Gastrocnemius medialis (tissue), 4 donors: ENCODE measurements at regions not wholly inside any gene's neighbourhood (a gene's known extent, or its start where the extent isn't known, plus 50 kb on each side); places are given as distances from the start of the nearest gene placed in this dataset.
"Not testable (repeated sequence)": the region's sequence is repeated elsewhere in the genome, so short reads cannot be mapped to it uniquely, and the experiment has no call there.

Experiments
- ATAC-seq, 2 donors: fragments of 150-250 bp; one replicate each; pipeline ENCODE4 v1.9.1; 2016
- DNase-seq, 2 donors: peaks; one replicate each; pipeline ENCODE4 v3.0.0-alpha.2; 2019
- H3K27ac ChIP-seq, 4 donors: fragments of 200-600 bp; sonication (generic); 1 replicate in 1 of 4; 2 replicates in 3 of 4; pipeline ENCODE4 v1.5.1; 2016 to 2018; ENCODE audit warnings: mild to moderate bottlenecking in 2 of 4, moderate library complexity in 1 of 4
- H3K27me3 ChIP-seq, 3 donors: fragments of 200-600 bp; sonication (generic) in 2 of 3; 1 replicate in 1 of 3; 2 replicates in 2 of 3; pipeline versions ENCODE4 v1.5.1 to v1.6.0; 2016 to 2019; ENCODE audit warnings: mild to moderate bottlenecking in 1 of 3, moderate library complexity in 1 of 3
- H3K36me3 ChIP-seq, 2 donors: fragments of 200-600 bp; sonication (generic) in 1 of 2; one replicate each; pipeline ENCODE4 v1.5.1; 2017 to 2018
- H3K4me1 ChIP-seq, 2 donors: fragments of 200-600 bp; sonication (generic) in 1 of 2; one replicate each; pipeline ENCODE4 v1.5.1; 2016 to 2017; ENCODE audit warnings: mild to moderate bottlenecking in 2 of 2
- H3K4me3 ChIP-seq, 4 donors: fragments of 200-600 bp; sonication (generic) in 3 of 4; 1 replicate in 1 of 4; 2 replicates in 3 of 4; pipeline ENCODE4 v1.5.1; 2016 to 2019; ENCODE audit warnings: mild to moderate bottlenecking in 2 of 4
- H3K9me3 ChIP-seq, 3 donors: fragments of 200-600 bp; sonication (generic) in 2 of 3; 1 replicate in 1 of 3; 2 replicates in 2 of 3; pipeline ENCODE4 v1.5.1; 2016 to 2019
- CTCF ChIP-seq, 5 experiments: fragments of 450-650 bp in 3 of 5; fragments of 200-600 bp in 2 of 5; sonication (generic) in 2 of 5; IDR thresholded peaks in 4 of 5; conservative IDR thresholded peaks in 1 of 5; 1 replicate in 4 of 5; 2 replicates in 1 of 5; pipeline ENCODE4 v1.5.1; 2016 to 2019; ENCODE audit warnings: antibody characterized with exemption in 5 of 5, mild to moderate bottlenecking in 3 of 5, moderate library complexity in 3 of 5
- POLR2A ChIP-seq, 2 donors: fragments of 450-650 bp; IDR thresholded peaks; one replicate each; pipeline ENCODE4 v1.6.1; 2017; ENCODE audit warnings: antibody characterized with exemption in 2 of 2, mild to moderate bottlenecking in 2 of 2, moderate library complexity in 2 of 2
- in situ Hi-C, 4 donors: fragments of 200-750 bp; cut with MboI; loops; one replicate each; pipeline versions ENCODE4 v1.15.0 to v1.8.0; 2017; ENCODE audit warnings: low sequenced_read_pairs in 4 of 4
- intact Hi-C: fragments of 100-400 bp; cut with DNase I; formaldehyde crosslinking; loops from one replicate; pipeline ENCODE4 v1.15.1; 2023; ENCODE audit warnings: low total_unique reads

GRCh38 chr20:5663396-5663795, 52.6 kb upstream of the GPCPD1 start:
- H3K9me3 ChIP-seq = no peaks in the 10 kb centered on the region
- ATAC-seq (no peak), DNase-seq (no peak)
- H3K4me1 ChIP-seq = peaks cover 7 to 9% of the 10 kb centered on the region in 2 donors
- in situ Hi-C loops (no loop called here), intact Hi-C loops (no loop called here)
- TF ChIP-seq POLR2A (IDR thresholded peaks at IDR 0.05) (no peak), CTCF (IDR thresholded peaks at IDR 0.05 in 4 of 5, conservative IDR thresholded peaks at IDR 0.05 in 1 of 5) (no peak)
- H3K27me3 ChIP-seq = no peaks in the 10 kb centered on the region
- H3K4me3 ChIP-seq = no peak overlapping the region
- H3K27ac ChIP-seq = no peak overlapping the region
- H3K36me3 ChIP-seq = no peaks in the 10 kb centered on the region

- DNase-seq (no peak), ATAC-seq (no peak)
- Histone ChIP-seq H3K27ac (no peak overlapping the region), H3K27me3 (no peaks in the 10 kb centered on the region), H3K4me3 (no peak overlapping the region), H3K4me1 (peaks cover 13 to 14% of the 10 kb centered on the region in 2 donors), H3K36me3 (no peaks in the 10 kb centered on the region), H3K9me3 (no peaks in the 10 kb centered on the region)
- intact Hi-C loops (no loop called here), in situ Hi-C loops (no loop called here)
- TF ChIP-seq POLR2A (IDR thresholded peaks at IDR 0.05) (no peak), CTCF (IDR thresholded peaks at IDR 0.05 in 4 of 5, conservative IDR thresholded peaks at IDR 0.05 in 1 of 5) (no peak)
Observed at GRCh38 chr20:5662769-5663168, 52.0 kb upstream of the GPCPD1 start.

GRCh38 chr20:5660756-5661155, 50.0 kb upstream of the GPCPD1 start:
- H3K4me3 ChIP-seq, in situ Hi-C loops, H3K27me3 ChIP-seq, DNase-seq, H3K9me3 ChIP-seq, H3K27ac ChIP-seq, ATAC-seq, intact Hi-C loops, H3K36me3 ChIP-seq: not testable (repeated sequence)
- H3K4me1 ChIP-seq = peaks cover 24 to 26% of the 10 kb centered on the region in 2 donors
